Jurkat, Clone E6-1 (cell line): ENCODE measurements at regions not wholly inside any gene's neighbourhood (a gene's known extent, or its start where the extent isn't known, plus 50 kb on each side); places are given as distances from the start of the nearest gene placed in this dataset.
"Not testable (repeated sequence)": the region's sequence is repeated elsewhere in the genome, so short reads cannot be mapped to it uniquely, and the experiment has no call there.

ENCODE experiments used
- DNase-seq: peaks from one replicate; pipeline ENCODE4 v3.0.0-alpha.2; 2011; ENCODE audit warnings: low read depth, low spot score
- H3K4me3 ChIP-seq: 2 replicates; pipeline ENCODE4 v1.5.1; 2011; ENCODE audit warnings: mild to moderate bottlenecking, low read length, control low read depth, moderate library complexity

- H3K4me3 ChIP-seq: peak overlapping the region; percentile 40
- not testable (repeated sequence) for DNase-seq
Measured at GRCh38 chr1:148679050-148679786, 69.4 kb upstream of the NUDT4B start.

DNA sequence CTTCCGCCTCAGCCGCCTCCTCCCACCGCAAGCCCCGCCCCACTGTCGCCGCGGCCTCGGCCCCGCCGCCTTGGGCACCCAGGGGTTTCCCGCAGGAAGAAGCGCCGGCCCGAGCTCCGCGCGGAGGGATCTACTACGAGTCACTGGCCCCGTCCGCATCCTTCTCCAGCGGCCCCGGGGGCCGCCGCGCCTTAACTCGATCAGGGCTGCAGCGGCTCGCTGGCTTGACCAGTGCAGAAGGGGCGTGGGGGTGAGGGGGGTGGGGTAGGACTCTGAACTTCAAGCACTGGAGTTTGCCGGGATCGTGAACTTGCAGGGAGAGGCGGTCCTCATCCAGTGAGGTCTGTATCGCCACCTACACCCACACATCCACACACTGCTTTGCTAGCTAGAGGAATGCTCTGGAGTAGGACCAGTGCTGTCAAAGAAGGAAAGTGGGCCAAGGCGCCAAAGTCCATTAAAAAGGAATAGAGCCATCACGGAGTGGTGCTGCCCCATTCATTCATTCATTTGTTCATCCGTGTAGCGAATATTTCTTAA is 68.7 kb upstream of the NUDT4B start:
- H3K4me3 ChIP-seq, DNase-seq: not testable (repeated sequence)

DNA sequence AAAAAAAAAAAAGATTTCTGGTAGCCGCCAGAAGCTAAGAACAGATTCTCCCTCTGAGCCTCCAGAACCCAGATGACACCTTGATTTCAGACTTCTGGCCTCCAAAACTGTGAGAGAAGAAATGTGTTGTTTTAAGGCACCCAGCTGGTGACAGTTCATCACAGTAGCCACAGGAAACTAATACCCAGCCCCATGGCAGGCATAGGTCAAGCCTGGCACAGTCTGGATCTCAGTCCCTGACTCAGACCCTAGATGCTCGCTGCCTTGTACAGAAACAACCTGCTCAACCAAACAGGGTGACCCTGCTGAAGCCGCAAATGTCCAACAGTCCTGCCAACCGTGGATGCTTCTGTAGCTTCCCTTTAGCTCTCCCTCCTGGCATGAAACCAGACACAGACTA is 61.8 kb upstream of the NUDT4B start:
- not testable (repeated sequence) for DNase-seq, H3K4me3 ChIP-seq

- H3K4me3 ChIP-seq, DNase-seq: not testable (repeated sequence)
Measured at GRCh38 chr1:148687376-148687775, 61.2 kb upstream of the NUDT4B start.
